Suprapubic skin (tissue), 3 donors: ENCODE measurements at regions not wholly inside any gene's neighbourhood (a gene's known extent, or its start where the extent isn't known, plus 50 kb on each side); places are given as distances from the start of the nearest gene placed in this dataset.

ENCODE experiments used
- CTCF ChIP-seq, 2 donors: fragments of 200-600 bp in 1 of 2; fragments of 450-650 bp in 1 of 2; sonication (generic) in 1 of 2; IDR thresholded peaks; one replicate each; pipeline ENCODE4 v1.5.1; 2016 to 2019; ENCODE audit warnings: antibody characterized with exemption in 2 of 2, mild to moderate bottlenecking in 1 of 2, moderate library complexity in 1 of 2
- POLR2A ChIP-seq, 2 donors: fragments of 450-650 bp; IDR thresholded peaks; one replicate each; pipeline ENCODE4 v1.6.1; 2017; ENCODE audit warnings: antibody characterized with exemption in 2 of 2, mild to moderate bottlenecking in 2 of 2, moderate library complexity in 2 of 2

DNA sequence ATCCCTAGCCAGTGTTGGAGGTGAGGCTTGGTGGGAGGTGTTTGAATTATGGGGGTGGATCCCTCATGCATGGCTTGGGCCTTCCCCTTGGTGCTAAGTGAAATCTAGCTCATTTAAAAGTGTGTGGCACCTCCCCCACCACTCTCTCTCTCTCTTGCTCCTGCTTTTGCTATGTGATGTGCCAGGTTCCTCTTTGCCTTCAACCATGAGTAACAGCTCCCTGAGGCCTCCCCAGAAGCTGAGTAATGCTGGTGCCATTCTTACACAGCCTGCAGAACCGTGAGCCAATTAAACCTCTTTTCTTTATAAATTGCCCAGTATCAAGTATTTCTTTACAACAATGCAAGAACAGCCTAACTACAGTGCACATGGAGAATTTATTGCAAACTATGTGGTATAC lies 188.8 kb upstream of the POT1 start:
- TF ChIP-seq CTCF (IDR thresholded peaks at IDR 0.05): no peak
- TF ChIP-seq POLR2A (IDR thresholded peaks at IDR 0.05): no peak
